Pulmonary artery endothelial cell (primary cell): ENCODE measurements at regions not wholly inside any gene's neighbourhood (a gene's known extent, or its start where the extent isn't known, plus 50 kb on each side); places are given as distances from the start of the nearest gene placed in this dataset.

Experiments used
- DNase-seq: peaks from one replicate; pipeline ENCODE4 v3.0.0-alpha.2; 2011; ENCODE audit warnings: low read depth, low spot score

GRCh38 chr10:124288486-124288885, 130.2 kb downstream of the OAT start:
- no peak for DNase-seq

GRCh38 chr10:124287791-124288190, 130.9 kb downstream of the OAT start:
- no peak for DNase-seq

GRCh38 chr10:124287071-124287685, 131.5 kb downstream of the OAT start:
- DNase-seq, result no peak

DNA sequence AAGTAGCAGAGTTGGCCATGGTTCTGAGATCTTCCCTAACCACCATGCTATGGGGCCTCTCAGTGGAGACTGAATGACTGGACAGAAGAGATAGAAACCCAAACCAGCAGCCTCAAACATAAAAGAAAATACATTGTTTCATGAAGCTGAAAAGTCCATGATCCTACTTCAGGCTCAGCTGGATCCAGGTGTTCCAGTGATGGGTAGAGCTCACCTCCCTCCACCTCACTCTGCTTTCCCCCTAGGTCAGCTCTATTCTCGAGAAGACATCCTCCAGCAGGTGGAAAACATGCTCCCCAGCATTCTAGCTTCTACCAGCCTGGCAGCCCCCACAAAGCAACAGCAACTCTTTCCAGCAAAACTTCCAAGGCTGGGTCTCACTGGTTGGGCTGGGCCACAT, 132.1 kb downstream of the OAT start:
- DNase-seq, result no peak

DNA sequence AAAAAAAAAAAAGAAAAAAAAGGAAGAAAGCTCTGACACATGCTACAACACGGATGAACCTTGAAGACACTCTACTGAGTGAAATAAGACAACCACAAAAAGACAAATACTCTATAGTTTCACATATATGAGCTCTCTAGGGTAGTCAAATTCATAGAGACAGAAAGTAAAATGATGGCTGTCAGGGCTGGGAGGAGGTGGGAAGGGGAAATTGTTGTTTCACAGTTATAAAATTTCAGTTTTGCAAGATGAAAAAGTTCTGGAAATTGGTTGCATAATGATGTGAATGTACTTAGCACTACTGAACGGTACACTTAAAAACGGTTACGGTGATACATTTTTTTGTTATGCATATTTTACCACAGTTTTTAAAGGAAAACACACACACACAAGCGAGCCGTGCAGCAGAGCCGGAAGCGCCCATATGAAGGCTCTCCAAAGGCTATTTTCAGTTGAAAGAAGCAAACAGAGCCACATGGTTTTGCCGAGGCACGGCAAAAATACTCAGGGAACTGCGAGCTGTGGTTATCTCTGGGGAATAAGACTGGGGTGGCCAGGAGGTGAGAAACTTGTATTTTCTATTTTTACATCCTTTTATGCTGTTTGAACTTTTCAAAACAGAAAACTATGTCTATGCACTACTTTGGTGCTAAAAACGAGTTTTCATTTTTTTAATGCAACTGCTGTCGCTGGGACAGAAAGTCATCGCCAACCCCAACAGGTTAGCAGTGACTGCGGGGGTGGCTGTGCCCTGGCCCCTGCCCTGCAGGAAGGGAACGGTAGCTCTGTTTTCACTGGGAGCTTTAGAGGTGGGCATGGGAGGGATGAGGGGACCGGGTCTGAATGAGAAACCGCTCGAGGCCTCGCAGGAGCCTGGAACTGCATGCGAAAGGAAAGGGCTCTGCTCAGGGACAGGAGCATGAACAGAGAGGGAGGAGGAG, 132.9 kb downstream of the OAT start:
- no peak for DNase-seq

DNA sequence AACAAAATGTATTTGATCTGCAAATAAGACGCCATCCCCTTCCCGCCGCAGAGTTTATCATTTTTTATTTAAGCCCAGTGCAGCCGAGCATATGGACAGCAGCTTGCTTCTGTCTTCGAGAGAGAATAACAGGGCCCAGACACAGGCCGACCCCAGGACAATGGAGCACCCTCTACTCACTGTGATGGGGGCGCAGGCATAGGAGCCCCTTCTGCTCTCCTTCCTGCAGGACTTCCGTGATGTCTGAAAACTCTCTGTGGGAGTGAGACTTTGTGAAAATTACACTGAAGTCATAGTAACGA, 134.8 kb downstream of the OAT start:
- DNase-seq, result no peak

- DNase-seq, result no peak
Observed at GRCh38 chr10:124283215-124283948, 135.3 kb downstream of the OAT start.

DNA sequence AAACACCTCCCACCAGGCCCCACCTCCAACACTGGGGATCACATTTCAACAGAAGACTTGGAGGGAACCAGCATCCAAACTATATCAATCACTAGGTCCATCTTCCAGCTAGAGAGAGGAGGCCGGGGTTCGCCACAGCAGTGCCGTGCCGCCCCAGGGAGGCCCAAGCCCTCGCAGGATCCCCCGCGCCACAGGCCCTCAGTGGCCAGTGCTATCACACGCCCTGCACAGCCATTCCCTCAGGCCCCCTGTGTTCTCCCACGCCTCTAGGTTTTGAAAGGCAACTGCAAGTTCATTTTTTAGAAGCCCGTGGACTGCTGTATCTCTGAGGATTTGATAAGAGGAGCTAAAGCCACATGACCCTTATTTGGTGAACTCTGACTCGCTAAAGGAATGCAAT, 136.4 kb downstream of the OAT start:
- DNase-seq, result no peak

- no peak for DNase-seq
Observed at GRCh38 chr10:124281666-124282065, 137.1 kb downstream of the OAT start.

DNA sequence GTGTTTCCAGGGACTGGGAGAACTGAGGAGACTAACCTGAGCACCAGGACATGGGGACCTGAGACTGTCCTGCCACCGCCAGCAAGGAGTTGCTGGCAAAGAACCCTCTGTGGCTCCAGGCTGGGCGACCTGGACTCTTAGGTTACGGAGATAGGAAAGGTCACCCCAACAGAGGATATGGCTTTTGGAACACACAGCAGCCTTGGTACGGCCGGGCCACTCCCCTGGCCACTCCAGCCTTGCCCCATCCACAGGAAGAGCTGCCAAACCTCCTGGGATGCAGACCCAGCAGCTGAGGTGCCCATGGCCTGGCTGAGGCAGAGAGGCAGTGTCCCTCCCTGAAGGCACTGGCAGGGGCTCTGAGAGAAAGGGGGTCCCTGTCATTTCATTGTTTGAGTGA, 137.8 kb downstream of the OAT start:
- DNase-seq, result no peak

- no peak for DNase-seq
Observed at GRCh38 chr10:124279882-124280281, 138.8 kb downstream of the OAT start.

GRCh38 chr10:124279298-124279697, 139.4 kb downstream of the OAT start:
- no peak for DNase-seq

DNA sequence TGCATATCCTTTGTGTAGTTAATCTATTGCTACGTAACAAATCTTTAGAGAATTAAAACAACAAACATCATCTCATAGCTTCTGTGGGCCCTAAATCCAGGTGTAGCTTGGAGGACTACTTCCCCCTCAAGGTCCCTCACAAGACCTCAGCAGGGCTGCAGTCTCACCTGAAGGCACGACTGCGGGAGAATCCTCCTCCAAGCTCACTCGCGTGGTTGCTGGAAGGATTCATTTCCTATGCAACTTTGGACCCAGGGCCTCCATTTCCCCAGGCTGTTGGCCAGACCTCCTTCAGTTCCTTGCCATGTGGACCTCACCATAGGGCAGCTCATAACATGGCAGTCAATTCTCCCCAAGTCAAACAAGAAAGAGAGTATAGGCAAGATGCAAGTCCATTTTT, 140.4 kb downstream of the OAT start:
- DNase-seq, result no peak

- DNase-seq, result no peak
Observed at GRCh38 chr10:124273141-124273540, 145.6 kb downstream of the OAT start.

GRCh38 chr10:124271676-124272075, 147.0 kb downstream of the OAT start:
- no peak for DNase-seq

DNA sequence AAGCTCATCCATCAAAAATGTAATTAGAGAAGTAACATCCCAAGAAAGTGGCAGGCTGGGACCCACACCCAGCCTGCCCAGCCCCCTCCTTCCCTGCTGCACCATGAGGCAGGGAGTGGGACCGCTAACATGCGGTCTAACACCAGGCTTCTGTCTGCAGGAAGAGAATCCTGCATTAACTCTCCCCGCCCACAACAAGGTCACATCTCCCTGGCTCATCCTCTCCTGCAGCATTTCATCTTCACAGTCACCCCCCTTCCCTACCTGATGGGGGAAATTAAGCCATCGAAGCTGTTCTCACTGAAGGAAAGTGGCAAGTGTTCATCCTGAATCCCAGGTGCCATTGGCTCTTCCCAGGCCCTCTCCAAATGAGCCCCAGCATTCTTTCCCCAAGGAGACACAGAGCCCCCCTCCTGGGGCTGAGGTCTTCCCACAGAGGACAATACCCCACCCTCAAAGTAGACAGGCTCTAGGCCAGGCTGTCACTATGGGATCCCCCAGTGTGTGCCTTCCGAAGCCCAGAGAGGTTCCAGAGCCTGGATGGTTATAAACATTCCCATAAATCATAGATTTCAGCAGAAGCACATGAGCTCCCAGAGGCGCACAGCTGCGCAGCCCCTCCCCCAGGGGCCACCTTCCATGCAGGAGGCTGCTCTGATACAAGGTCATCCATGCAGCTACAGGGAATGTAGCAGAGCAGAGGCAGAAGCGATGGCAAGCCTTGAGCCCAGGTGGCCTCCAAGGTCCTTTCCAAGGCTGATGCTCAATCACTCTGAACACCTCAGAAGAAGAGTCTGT, 148.0 kb downstream of the OAT start:
- DNase-seq, result no peak

DNA sequence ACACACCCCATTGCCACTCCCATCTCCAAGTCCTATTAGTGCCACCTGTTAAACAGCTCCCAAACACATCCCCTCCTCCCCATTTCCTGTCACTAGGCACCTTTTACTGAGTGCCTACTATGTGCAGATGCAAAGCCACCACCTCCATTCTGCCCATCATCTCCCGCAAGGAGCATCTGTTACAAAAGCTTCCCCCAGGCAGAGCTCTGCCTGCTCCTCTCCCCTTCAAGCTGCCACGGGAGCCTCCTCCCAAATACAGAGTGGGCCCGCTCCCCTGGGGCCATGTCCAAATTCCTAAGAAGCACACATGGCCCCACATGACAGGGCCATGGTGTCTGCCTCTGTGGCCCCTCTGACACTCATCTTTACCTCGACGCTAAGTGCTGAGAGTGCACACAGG, 149.7 kb downstream of the OAT start:
- DNase-seq, result no peak

- DNase-seq, result no peak
Observed at GRCh38 chr10:124267911-124268549, 150.7 kb downstream of the OAT start.

DNA sequence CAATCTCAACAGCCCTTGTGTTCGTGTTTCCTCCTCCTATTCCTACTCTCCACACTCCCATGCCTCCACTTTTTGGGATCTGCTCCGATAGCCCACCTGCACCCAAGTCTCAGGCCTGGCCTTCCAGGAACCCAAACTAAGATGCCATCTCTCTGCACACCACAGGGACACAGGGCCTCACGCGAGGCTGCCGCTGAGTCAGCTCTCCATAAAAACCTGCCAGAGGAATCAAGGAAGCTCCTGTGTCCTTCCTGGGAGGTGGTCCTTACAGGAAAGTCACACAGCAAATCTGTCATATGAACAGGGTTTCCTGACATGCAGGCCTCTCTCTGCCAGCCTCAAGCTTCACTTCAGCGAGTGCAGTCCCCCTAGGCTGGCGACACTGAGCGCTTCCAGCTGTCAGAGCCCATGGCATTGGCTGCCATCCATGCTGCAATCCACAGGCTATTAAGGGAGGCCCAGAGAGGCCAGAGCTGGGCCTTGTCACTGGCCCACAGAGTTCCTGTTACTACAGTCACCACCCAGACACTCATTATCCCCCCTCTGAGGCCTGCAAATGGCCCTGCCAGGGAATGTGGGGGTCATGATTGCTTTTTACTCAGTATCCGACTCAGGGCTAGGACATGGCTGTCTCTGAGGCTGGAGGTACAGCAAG, 151.4 kb downstream of the OAT start:
- no peak for DNase-seq

DNA sequence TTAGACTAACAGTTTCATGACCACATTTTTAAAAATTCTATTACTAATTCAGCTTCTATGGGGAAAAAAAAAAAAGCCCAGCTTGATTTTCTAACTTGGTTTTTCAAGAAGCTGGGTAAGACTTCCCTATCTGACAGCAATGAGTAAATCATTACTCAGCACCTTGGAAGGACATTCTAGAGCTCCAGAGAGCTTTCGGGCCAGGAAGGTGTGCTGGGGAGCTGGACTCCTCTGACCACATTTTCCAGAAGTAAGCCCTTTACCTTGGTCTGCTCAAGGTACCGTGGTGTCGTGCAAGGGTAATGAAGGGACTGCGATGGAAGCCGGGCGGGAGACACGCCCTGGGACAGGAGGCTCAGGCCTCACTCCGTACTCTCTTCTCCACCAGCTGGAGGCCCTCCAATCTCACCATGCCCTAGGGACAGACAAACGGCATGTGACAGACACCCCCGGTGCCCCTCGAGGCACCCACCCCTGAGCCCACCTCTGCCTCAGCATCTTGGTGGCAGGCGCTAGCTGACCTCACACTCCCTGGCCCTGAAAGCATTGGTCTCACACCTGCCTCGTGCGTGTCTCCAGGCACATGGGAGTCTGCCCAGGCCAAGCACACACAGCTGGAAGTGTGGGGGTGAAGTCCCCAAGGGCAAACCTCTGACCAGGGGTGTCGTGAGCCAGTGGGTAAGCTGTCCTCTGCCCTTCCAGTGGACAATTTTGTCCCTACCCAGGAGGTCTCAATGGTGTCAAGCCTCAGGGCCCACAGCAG, 152.1 kb downstream of the OAT start:
- no peak for DNase-seq
